Lung (tissue), 11 donors: ENCODE measurements at regions not wholly inside any gene's neighbourhood (a gene's known extent, or its start where the extent isn't known, plus 50 kb on each side); places are given as distances from the start of the nearest gene placed in this dataset.
"Not testable (repeated sequence)": the region's sequence is repeated elsewhere in the genome, so short reads cannot be mapped to it uniquely, and the experiment has no call there.

Experiments
- ATAC-seq: fragments of 200-7000 bp; cut with Tn5 transposase; one replicate; pipeline ENCODE4 v1.9.1; 2020; ENCODE audit warnings: moderate number of reproducible peaks; ENCODE audit not compliant: insufficient read depth, low FRiP score
- DNase-seq, 3 donors: peaks; one replicate each; pipeline ENCODE4 v3.0.0-alpha.2; 2013 to 2017
- H3K27ac ChIP-seq, 2 donors: one replicate each; pipeline ENCODE4 v1.5.1; 2013; ENCODE audit warnings: mild to moderate bottlenecking in 2 of 2, moderate library complexity in 2 of 2, control low read depth in 1 of 2, inconsistent platforms in 1 of 2, low read depth in 1 of 2, low read length in 1 of 2
- H3K27me3 ChIP-seq, 3 donors: one replicate each; pipeline ENCODE4 v1.5.1; 2013; ENCODE audit warnings: low read length in 2 of 3; ENCODE audit not compliant: control insufficient read depth in 3 of 3, insufficient read depth in 3 of 3
- H3K36me3 ChIP-seq, 4 donors: one replicate each; pipeline ENCODE4 v1.5.1; 2013; ENCODE audit warnings: low read length in 4 of 4, mild to moderate bottlenecking in 1 of 4, moderate library complexity in 1 of 4; ENCODE audit not compliant: control insufficient read depth in 4 of 4, insufficient read depth in 4 of 4
- H3K4me1 ChIP-seq, 5 donors: one replicate each; pipeline ENCODE4 v1.5.1; 2013; ENCODE audit warnings: low read length in 5 of 5, mild to moderate bottlenecking in 2 of 5, moderate library complexity in 1 of 5; ENCODE audit not compliant: control insufficient read depth in 5 of 5, insufficient read depth in 5 of 5
- H3K4me3 ChIP-seq: one replicate; pipeline ENCODE4 v1.5.1; 2013; ENCODE audit warnings: mild to moderate bottlenecking, control low read depth, moderate library complexity
- H3K9ac ChIP-seq, 2 donors: one replicate each; pipeline ENCODE4 v1.5.1; 2013; ENCODE audit warnings: low read length in 2 of 2, control low read depth in 1 of 2; ENCODE audit not compliant: insufficient read depth in 1 of 2
- H3K9me3 ChIP-seq, 4 donors: one replicate each; pipeline ENCODE4 v1.5.1; 2013; ENCODE audit warnings: low read length in 3 of 4, mild to moderate bottlenecking in 1 of 4, moderate library complexity in 1 of 4; ENCODE audit not compliant: control insufficient read depth in 4 of 4, insufficient read depth in 3 of 4
- WGBS, 2 donors: extraction: QIAGEN DNeasy Blood & Tissue Kit; methylation state at CpG; one replicate each; pipeline ENCODE4 v1.1.7; 2013; 5-methylcytosine and 5-hydroxymethylcytosine counted together
- TF ChIP-seq, protein P1 (sequence below): IDR thresholded peaks from 2 replicates; pipeline ENCODE4 v1.5.1; 2012; ENCODE audit warnings: mild to moderate bottlenecking; ENCODE audit errors: control extremely low read depth, extremely low read depth
- donor health status: control.
- donor health status: control.
- donor health status: Bipolar disorder and iron deficiency.
- donor health status: healthy.
- donor health status: DM: yes; HTN: yes; CAD: no.

DNA sequence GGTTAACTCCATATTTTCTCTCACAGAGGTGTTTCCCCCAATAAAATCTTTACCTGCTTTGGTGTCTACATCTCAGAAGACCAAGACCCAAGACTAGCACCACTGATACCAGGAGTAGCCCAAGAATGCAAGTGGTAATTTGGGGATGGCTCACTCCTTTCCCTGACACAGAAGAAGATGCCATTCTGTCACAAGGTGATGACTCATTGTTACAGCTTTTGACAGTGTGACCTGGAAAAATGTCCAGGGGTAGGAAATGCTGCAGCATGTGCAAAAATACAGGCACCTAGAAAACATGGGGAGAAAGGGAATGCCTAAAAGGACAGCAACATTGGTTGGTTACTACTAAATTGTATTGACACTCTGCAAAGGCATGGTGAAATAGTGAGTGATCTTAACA is 254.0 kb upstream of the GJE1 start:
- Histone ChIP-seq H3K9ac (no peak overlapping the region), H3K36me3 (no peaks in the 10 kb centered on the region), H3K9me3 (no peaks in the 10 kb centered on the region), H3K4me1 (no peaks in the 10 kb centered on the region), H3K27me3 (no peaks in the 10 kb centered on the region), H3K4me3 (no peak overlapping the region), H3K27ac (no peak overlapping the region)
- ATAC-seq = no peak
- TF ChIP-seq, protein P1, sequence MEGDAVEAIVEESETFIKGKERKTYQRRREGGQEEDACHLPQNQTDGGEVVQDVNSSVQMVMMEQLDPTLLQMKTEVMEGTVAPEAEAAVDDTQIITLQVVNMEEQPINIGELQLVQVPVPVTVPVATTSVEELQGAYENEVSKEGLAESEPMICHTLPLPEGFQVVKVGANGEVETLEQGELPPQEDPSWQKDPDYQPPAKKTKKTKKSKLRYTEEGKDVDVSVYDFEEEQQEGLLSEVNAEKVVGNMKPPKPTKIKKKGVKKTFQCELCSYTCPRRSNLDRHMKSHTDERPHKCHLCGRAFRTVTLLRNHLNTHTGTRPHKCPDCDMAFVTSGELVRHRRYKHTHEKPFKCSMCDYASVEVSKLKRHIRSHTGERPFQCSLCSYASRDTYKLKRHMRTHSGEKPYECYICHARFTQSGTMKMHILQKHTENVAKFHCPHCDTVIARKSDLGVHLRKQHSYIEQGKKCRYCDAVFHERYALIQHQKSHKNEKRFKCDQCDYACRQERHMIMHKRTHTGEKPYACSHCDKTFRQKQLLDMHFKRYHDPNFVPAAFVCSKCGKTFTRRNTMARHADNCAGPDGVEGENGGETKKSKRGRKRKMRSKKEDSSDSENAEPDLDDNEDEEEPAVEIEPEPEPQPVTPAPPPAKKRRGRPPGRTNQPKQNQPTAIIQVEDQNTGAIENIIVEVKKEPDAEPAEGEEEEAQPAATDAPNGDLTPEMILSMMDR = no peak
- no peak for DNase-seq

DNA sequence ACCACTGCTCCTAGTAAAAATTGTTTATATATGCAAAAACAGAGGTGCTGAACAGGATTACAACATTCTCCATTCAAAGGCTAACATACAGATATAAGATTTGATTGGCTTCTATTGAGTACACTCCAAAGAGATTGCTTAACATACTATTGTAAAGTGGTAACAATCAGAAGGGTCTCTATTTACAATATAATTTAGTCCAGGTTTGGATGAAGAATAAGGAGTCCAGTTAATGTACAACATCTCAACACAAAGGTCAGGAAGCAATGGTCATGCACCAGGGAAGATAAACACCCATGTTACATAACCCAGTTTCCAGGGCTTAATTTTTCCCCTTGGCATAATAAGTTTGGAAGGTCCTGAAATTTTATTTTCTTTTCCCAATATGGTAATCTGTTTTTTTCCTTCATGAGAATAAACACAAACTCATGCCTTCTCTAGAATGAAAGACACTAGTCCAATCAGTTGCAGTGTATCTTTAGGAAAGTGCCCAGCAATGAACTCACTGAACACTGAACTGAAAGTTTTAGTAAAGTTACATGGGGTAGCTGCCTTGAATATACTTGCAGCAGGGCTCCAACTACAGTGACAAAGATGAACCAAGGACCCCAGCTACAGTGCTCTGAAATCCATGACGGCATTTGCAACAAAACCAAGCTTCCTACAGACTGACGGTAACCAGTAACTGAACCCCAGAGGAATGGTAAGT is 255.3 kb upstream of the GJE1 start:
- Histone ChIP-seq H3K9ac (no peak overlapping the region), H3K27me3 (no peaks in the 10 kb centered on the region), H3K4me1 (no peaks in the 10 kb centered on the region), H3K27ac (no peak overlapping the region), H3K36me3 (no peaks in the 10 kb centered on the region), H3K4me3 (no peak overlapping the region), H3K9me3 (no peaks in the 10 kb centered on the region)
- DNase-seq (no peak), ATAC-seq (no peak)
- TF ChIP-seq, protein P1 = no peak
- 90 to 92% methylated on average over 2 of the region's 2 CpGs for WGBS, 2 donors

DNA sequence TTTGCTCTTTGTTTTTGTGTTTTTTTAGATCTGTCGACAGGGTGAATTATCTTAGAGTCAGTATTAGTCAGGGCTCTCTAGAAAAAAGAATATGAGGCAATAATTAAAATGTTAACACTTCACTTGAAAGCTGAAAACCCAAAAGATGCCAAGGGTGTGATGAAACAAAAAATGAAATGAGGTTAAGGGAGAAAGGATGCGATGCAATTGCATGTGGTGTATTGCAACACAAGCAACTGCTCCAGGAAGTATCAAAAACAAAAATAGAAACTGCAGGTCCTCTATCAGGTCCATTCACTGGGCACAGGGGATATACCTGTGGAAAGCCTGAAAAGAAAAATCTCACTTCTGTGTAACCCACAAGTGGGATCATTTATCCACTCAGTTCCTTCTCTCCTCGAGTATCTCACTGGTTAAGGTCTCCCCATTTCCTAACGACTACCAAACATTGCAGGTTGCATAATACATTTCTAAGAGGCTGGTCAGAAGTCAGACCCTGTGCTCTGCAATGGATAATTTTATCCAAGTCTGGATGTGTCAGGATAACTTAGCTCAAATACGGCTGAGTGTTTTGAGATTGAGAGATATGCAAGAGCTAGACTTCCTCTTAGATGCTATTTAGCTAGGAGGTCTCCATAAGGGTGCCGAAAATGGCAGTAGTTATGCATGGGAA is 257.7 kb upstream of the GJE1 start:
- no peaks in the 10 kb centered on the region for H3K27me3 ChIP-seq
- no peaks in the 10 kb centered on the region for H3K9me3 ChIP-seq
- no peaks in the 10 kb centered on the region for H3K36me3 ChIP-seq
- DNase-seq (no peak), ATAC-seq (no peak)
- no peak overlapping the region for H3K4me3 ChIP-seq
- TF ChIP-seq, protein P1 = no peak
- H3K4me1 ChIP-seq = no peaks in the 10 kb centered on the region
- no peak overlapping the region for H3K9ac ChIP-seq
- 37 to 47% methylated on average over 6 of the region's 6 CpGs for WGBS, 2 donors
- no peak overlapping the region for H3K27ac ChIP-seq

DNA sequence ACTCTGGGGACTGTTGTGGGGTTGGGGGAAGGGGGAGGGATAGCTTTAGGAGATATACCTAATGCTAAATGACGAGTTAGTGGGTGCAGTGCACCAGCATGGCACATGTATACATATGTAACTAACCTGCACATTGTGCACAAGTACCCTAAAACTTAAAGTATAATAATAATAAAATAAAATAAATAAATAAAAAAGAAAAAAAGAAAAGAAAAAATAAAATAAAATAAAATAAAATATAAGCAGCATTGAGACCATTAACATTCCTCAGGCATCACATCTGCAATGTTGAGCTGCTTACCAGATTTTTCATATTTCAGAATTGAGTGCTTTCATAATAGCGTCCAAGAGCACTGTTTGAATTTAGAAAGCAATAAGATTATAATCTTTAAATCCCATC is 263.2 kb upstream of the GJE1 start:
- not testable (repeated sequence) for H3K9me3 ChIP-seq, H3K36me3 ChIP-seq, H3K4me3 ChIP-seq, H3K27me3 ChIP-seq, ATAC-seq, H3K27ac ChIP-seq, H3K4me1 ChIP-seq, DNase-seq, H3K9ac ChIP-seq
- 76 to 85% methylated on average over 2 of the region's 2 CpGs for WGBS, 2 donors
